ENCODE measurements at regions not wholly inside any gene's neighbourhood (a gene's known extent, or its start where the extent isn't known, plus 50 kb on each side); places are given as distances from the start of the nearest gene placed in this dataset.
"Not testable (repeated sequence)": the region's sequence is repeated elsewhere in the genome, so short reads cannot be mapped to it uniquely, and the experiment has no call there.

DNA sequence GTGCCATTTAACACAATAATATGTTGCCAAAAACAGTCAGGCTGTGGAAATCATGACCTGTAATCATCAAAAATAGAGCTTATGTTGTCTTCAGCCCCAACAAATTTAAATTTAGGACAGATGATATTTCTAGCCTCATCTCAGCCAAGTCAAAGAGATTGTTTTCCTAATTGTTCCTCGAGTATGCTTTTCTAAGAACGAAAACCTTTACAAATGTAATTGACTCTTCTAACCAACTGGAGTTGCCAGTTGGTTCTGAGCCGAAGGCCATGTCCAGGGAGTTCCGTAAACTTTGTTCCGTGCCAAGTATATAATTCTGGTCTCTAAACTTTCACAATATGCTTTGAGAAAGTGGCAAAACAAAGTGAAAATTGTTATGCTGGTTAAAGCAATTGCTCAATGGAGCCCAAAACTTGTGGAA lies 160.8 kb downstream of the CEMIP2 start:
- no peak overlapping the region for H3K4me3 Mint-ChIP-seq
- DNase-seq, result no peak
- peaks cover 4% of the 10 kb centered on the region; the same call in 1 of the 2 replicates for H3K9me3 Mint-ChIP-seq
- peaks cover 13% of the 10 kb centered on the region; the same call in 1 of the 2 replicates for H3K4me1 Mint-ChIP-seq (ENCODE audit: low read depth)
- peaks cover 1% of the 10 kb centered on the region; the same call in 1 of the 2 replicates for H3K27me3 Mint-ChIP-seq (ENCODE audit: insufficient read depth)
- TF ChIP-seq CTCF (IDR thresholded peaks at IDR 0.05), result no peak
- H3K27ac Mint-ChIP-seq, result no peak overlapping the region
- H3K36me3 Mint-ChIP-seq (ENCODE audit: low read depth), result no peaks in the 10 kb centered on the region

GRCh38 chr9:71604197-71605063 lies 163.9 kb downstream of the CEMIP2 start:
- Mint-ChIP-seq H3K27me3 (ENCODE audit: insufficient read depth) (peaks cover 9% of the 10 kb centered on the region; the same call in 1 of the 2 replicates), H3K9me3 (no peaks in the 10 kb centered on the region), H3K36me3 (ENCODE audit: low read depth) (no peaks in the 10 kb centered on the region), H3K4me1 (ENCODE audit: low read depth) (peaks cover 13% of the 10 kb centered on the region; the same call in 1 of the 2 replicates), H3K4me3 (no peak overlapping the region), H3K27ac (no peak overlapping the region)
- TF ChIP-seq CTCF (IDR thresholded peaks at IDR 0.05), result peak; percentile 92
- peak; percentile 66 for DNase-seq

DNA sequence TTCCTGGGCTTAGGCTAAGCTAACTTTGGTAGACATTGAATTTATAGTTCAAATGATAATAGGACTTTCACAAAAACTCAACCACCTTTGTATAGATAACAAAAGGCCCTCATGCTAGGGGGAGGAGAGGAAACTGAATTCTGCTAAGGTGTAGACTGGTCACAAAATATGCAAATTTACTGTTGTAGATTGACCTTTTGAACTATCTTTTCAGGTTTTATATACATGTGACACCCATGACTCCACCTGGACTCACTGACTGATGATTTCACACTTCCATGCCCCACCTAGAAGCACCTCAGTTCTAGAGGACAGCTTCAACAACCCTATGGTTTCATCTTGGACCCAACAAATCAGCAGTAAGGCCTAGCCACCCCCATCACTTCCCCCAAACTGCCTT lies 165.7 kb downstream of the CEMIP2 start:
- Mint-ChIP-seq H3K9me3 (no peaks in the 10 kb centered on the region), H3K27me3 (ENCODE audit: insufficient read depth) (peaks cover 8% of the 10 kb centered on the region; the same call in 1 of the 2 replicates), H3K4me1 (ENCODE audit: low read depth) (no peaks in the 10 kb centered on the region; the same call in 1 of the 2 replicates), H3K27ac (no peak overlapping the region), H3K36me3 (ENCODE audit: low read depth) (no peaks in the 10 kb centered on the region), H3K4me3 (no peak overlapping the region)
- TF ChIP-seq CTCF (IDR thresholded peaks at IDR 0.05), result no peak
- DNase-seq, result no peak

DNA sequence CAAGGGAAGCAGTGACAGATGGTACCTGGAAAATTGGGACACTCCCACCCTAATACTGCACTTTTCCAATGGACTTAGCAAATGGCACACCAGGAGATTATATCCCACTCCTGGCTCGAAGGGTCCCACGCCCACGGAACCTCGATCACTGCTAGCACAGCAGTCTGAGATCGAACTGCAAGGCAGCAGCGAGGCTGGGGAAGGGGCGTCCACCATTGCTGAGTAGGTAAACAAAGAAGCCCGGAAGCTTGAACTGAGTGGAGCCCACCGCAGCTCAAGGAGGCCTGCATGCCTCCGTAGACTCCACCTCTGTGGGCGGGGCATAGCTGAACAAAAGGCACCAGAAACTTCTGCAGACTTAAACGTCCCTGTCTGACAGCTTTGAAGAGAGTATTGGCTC lies 172.6 kb downstream of the CEMIP2 start:
- H3K36me3 Mint-ChIP-seq (ENCODE audit: low read depth); H3K27ac Mint-ChIP-seq; DNase-seq; H3K9me3 Mint-ChIP-seq; H3K4me1 Mint-ChIP-seq (ENCODE audit: low read depth); H3K4me3 Mint-ChIP-seq: not testable (repeated sequence)
- H3K27me3 Mint-ChIP-seq (ENCODE audit: insufficient read depth), result peaks cover 23% of the 10 kb centered on the region

DNA sequence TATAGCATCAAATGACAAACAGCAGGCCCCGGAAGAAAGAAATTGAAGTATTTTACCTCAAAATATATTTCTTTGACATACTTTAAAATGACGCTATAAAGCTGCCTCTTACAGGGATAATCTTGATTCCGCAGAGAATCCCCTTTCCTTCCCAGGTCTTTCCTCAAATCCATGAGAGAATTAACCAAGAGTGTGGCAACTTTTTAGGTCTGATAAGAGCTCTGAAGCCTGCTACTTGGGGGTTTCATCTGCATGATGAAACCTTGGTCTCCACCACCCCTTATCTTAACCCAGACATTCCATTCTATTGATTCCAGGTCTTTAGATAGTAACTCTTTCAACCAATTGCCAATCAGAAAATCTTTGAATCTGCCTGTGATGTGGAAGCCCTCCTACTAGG lies 173.8 kb downstream of the CEMIP2 start:
- Mint-ChIP-seq H3K4me1 (ENCODE audit: low read depth) (no peaks in the 10 kb centered on the region), H3K9me3 (no peaks in the 10 kb centered on the region), H3K4me3 (no peak overlapping the region), H3K27me3 (ENCODE audit: insufficient read depth) (peaks cover 15% of the 10 kb centered on the region), H3K27ac (no peak overlapping the region), H3K36me3 (ENCODE audit: low read depth) (no peaks in the 10 kb centered on the region)
- no peak for DNase-seq
- no peak for TF ChIP-seq CTCF (IDR thresholded peaks at IDR 0.05)

DNA sequence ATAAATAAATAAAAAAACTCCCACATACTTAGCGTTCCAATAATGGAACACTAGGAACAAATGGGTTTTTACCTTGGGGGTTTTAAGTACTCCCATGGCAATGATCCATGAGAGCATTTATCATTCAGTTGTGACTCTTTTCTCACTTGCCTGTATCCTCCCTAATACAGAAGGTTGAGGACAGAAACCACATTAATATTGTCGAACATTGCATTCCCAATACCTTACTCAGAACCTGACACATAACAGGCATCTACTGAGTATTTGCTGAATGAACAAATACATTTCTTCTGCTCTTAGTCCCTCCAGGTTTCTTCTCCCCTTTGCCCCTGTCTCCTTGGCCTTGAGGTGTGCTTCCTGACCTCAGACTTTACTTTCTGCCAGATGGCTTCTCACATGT lies 175.9 kb downstream of the CEMIP2 start:
- H3K27me3 Mint-ChIP-seq (ENCODE audit: insufficient read depth), result peaks cover 14% of the 10 kb centered on the region
- no peak overlapping the region for H3K4me3 Mint-ChIP-seq
- no peak for DNase-seq
- no peak overlapping the region for H3K27ac Mint-ChIP-seq
- no peaks in the 10 kb centered on the region for H3K9me3 Mint-ChIP-seq
- H3K4me1 Mint-ChIP-seq (ENCODE audit: low read depth), result peaks cover 7% of the 10 kb centered on the region; the same call in 1 of the 2 replicates
- no peak for TF ChIP-seq CTCF (IDR thresholded peaks at IDR 0.05)
- H3K36me3 Mint-ChIP-seq (ENCODE audit: low read depth), result no peaks in the 10 kb centered on the region

Measured in HFFc6 (cell line).